ENCODE measurements at regions not wholly inside any gene's neighbourhood (a gene's known extent, or its start where the extent isn't known, plus 50 kb on each side); places are given as distances from the start of the nearest gene placed in this dataset.

GRCh38 chr11:26276798-26277424 lies 55.0 kb upstream of the ANO3 start:
- peak; percentile 81 to 94 (median 87) for TF ChIP-seq CTCF (IDR thresholded peaks at IDR 0.05)
- no peak for TF ChIP-seq POLR2A (IDR thresholded peaks at IDR 0.05)

All from adrenal gland (tissue), 5 donors.